Activated T-cell treated with anti-CD3 and anti-CD28 coated beads, Interleukin-2, amount 50 U/mL, for 48 hours (primary cell): ENCODE measurements at regions not wholly inside any gene's neighbourhood (a gene's known extent, or its start where the extent isn't known, plus 50 kb on each side); places are given as distances from the start of the nearest gene placed in this dataset.

Experiments used
- DNase-seq, 2 experiments: peaks; one replicate each; pipeline ENCODE4 v3.0.0-alpha.2; 2020

GRCh38 chr13:40376867-40377535, 289.4 kb downstream of the FOXO1 start:
- DNase-seq, result no peak

GRCh38 chr13:40377783-40378182, 288.7 kb downstream of the FOXO1 start:
- peak; percentile 54 to 67 for DNase-seq

DNA sequence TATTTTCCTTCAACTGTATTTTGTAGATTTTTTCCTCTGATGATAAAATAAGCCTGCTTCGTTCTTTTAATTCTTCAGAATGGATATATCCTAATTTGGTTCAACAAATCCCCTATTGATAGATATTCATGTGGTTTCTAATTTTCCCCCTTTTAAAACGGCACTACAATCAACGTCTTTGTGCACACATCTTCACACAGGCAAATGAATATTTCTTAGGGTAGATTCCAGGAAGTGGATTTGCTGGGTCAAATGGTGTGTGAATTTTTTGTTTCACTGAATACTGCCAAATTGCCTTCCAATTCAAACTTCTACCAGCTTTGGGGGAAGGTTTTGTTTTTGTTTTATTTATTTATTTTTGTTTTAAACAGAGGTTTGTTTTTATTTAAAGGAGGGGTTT, 287.2 kb downstream of the FOXO1 start:
- no peak for DNase-seq

DNA sequence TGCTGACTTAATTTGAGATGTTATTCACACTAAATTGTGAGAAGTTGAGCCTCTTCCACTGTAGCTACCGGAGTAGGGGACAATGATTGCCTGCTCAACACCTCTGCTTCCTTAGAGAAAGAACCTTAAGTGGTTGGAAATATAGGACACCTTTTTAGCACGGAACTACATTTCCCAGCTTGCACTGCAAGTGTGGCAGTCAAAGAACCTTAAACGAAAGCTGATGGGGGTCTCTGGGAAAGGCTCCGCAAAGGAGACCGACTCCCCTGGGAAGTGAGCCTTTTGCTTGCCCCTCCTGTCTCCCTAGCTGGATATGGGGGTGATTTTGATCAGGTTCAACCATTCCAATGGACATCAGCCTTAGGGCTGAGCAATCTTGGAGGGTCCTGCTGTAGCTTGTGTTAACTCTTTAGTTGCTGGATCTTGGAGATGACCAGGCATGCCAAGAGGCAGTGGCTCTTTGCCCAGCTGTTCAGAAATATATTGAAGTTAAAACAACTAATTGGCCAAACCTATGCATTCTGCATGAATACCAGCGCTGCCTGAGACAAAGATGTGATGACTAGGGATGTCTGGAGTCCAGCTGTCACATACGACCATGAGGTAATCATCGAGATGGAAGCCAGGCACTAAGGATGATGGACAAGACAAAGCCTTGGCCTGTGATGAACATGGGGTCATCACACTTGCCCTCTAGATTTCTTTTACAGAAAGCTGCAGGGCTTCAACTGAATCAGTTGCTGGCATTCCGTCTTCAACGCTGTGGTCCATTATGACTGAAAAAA, 286.5 kb downstream of the FOXO1 start:
- no peak for DNase-seq

GRCh38 chr13:40381935-40382764, 284.3 kb downstream of the FOXO1 start:
- no peak for DNase-seq

- no peak for DNase-seq
Observed at GRCh38 chr13:40383132-40383531, 283.3 kb downstream of the FOXO1 start.

DNA sequence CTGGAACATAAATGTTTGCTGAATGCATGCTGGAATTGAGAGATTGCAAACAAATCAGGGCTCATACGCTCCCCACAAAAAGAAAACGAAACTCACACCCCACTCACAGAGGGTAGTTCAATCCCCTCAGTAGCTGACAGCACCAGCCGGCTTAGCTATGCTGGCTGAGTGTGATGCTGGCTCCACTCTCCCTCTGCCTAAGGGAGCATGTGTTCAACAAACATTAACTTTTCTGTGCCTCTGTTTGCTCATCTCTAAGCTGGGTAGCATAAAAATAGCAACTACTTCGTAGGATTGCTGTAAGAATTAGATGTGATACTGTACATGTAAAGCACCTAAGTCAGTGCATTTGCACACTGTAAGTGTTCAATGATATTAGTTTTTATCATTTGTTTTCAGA, 282.6 kb downstream of the FOXO1 start:
- no peak for DNase-seq

- DNase-seq, result no peak
Observed at GRCh38 chr13:40384976-40385857, 281.2 kb downstream of the FOXO1 start.

DNA sequence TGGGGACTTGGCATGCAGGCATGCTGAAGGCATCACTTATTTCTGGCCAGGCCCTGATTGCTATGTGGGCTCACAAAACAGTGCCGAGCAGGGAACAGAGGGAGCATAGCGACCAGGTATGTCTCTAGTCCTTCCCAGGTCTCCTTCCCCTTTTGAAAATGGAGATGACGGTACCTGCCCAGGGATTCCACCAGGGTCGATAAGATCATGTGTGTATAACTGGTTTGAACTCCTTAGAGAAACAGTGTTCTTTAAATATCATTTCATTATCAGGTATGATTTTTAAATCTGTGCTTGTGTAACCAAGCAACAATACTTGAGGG, 280.6 kb downstream of the FOXO1 start:
- no peak for DNase-seq

DNA sequence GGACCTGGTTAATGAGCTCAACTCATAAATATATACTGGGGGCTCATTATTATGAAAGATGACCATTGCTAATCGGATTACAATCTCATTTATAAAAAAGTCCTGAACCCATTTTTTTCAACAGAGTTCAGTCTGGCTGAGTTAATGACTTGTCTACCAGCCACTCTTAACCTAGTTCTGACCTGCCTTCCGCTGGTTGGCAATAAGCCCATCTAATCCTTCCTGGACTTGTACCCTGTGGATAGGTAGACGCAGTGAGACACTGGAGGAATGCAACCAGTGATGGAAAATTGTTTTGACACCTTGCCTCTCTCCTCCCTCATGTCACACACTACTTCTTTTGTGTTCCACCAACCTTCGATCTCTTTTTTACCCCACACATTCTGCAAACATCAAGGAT, 279.9 kb downstream of the FOXO1 start:
- no peak for DNase-seq

DNA sequence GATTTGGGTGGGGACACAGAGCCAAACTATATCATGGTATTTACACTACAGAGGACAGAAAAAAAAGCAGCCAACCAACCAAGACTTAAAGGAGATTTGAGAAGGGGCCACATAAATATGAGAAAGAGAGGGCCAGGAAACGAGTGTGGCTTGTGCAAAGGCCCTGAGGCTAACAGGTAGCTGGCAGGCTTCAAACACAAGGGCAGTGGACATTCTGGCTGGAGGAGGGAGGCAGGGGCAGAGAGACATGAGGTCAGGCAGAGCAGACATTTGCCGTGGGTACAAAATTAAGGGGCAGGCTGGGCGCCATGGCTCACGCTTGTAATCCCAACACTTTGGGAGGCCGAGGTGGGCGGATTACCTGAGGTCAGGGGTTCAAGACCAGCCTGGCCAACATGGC, 278.7 kb downstream of the FOXO1 start:
- no peak for DNase-seq

DNA sequence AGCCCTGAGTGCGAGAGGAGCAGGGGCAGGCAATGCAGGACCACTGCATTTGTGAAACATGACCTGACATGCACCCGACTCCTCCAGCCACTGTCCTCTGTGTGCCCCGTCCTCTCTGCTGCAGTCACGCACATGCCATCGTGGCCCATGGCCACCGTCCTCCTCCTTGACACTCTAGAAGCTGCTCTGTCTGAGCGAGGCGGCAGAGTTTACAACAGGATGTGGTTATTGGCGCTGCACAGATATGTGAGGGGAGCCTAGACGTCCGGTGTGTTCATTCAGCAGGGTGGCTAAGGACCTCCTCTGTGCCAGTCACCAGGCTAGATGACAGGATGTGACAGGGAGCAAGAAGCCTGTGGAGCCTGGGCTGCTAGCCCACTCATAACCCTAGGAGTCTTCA, 277.8 kb downstream of the FOXO1 start:
- peak; percentile 82 to 86 for DNase-seq

DNA sequence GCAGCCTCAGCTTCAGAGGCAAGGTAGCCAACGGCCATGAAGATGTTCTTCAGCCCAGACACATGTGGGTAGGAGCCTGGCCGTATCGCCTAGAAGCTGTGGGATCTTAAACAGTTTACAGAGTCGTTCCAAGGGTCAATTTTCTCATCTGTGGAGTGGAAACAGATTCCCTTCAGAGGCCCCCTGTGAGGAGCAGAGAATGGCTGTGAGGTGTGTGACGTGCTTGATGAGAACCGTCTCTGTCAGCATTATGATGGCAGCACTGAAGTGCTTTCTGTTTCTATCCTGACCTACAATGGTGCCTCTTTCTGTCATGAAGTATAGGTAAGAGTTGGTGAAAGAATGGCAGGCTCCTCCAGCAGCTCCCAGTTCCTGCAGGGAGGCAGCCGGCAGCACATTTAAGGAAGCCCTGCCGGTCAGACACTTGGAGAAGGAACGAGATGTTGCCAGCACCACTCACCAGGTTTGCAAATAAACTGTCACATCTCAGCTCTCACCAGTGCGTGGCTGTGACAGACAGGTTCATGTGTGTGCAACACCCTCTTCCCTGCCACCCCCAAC, 277.3 kb downstream of the FOXO1 start:
- peak in 1 of 2 experiments; percentile 54 for DNase-seq

- no peak for DNase-seq
Observed at GRCh38 chr13:40390401-40390916, 276.0 kb downstream of the FOXO1 start.

DNA sequence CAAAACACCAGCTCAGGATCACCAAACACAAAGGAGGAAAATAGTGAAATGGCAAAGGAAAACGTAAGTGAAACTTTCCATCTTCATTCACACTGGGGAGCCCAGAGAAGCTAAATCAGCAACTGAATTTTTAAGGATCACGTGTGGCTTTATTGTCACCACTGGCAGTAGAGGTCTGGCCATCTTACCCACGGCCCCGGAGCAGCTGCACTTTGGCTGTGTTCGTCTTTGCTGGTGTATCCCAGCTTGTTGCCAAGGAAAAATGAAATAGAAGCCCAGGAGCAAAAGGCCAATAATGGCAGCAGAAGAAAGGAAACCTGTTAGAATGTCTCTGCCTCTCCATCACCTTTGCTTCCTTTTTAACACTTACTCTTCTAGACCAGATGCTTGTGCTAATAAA, 274.7 kb downstream of the FOXO1 start:
- no peak for DNase-seq

- DNase-seq, result no peak
Observed at GRCh38 chr13:40394304-40394985, 272.0 kb downstream of the FOXO1 start.

DNA sequence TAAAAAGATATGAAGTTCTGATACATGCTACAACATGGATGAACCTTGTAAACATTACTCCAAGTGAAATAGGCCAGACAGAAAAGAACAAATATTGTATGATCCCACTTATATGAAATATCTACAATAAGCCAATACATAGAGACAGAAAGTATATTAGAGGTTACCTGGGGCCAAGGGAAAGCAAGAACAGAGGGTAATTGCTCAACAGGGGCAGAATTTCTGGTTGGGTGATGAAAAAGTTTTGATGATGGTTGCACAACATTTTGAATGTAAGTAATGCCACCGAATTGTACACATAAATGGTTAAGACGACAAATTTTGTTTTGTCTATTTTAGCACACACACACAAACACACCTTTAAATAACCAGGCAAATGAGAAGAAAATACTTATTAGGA, 268.4 kb downstream of the FOXO1 start:
- no peak for DNase-seq

DNA sequence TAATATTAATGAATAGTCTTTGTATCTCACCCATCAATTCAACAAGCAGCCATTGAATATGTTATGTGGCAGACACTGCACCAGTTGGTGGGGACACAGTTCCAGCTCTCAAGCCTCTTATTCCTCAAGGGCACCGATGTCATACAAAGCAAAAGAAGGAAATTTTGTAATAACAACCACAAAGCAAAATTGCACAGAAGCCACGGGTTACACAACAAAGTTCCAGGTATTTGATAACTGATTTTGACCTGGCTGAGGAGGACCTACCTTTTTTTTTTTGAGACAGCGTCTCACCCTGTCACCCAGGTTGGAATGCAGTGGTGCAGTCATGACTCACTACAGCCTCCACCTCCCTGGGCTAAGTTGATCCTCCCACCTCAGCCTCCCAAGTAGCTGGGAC, 266.7 kb downstream of the FOXO1 start:
- DNase-seq, result no peak

DNA sequence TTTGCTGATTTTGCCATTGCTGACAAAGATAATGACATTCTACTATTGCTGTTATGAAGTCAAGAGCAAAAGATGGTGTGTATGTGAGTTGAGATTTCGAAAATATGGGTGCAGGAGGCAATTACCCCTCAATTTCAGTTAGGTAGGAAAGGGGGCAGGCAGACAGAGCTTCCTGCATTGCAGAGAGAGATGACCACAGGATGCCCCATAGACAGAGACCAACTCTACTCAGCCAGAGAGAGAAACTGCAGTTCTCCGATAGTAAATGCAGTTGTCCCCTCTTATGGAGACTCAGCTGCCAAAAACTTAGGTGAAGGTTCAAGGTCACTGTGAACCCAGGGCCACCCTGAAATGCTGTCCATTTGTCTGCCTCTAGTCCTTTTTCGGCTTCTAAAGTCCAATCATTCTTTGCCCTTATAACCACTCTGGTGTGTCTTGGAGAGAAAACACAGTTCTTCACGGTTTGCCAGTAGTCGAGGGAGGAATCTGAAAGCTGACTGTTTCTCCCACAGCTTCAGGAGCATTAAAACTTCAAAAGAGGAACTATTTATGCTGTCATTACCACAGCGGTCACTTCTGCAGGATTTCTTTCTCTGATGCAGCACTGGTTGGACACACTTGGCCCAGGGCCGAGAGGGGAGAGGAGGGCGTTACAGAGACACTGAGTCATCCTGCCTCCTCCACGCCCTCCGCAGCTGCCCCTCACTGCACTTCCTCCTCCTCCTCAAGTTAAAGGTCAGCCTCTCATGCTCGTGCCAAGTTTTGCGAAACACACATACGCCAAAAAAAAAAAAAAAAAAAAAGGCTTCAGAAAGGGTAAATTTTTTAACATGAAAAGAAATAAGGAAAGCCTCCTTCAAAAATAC, 264.3 kb downstream of the FOXO1 start:
- peak; percentile 53 to 60 for DNase-seq

GRCh38 chr13:40402931-40403431, 263.5 kb downstream of the FOXO1 start:
- DNase-seq, result no peak
